ENCODE measurements at regions not wholly inside any gene's neighbourhood (a gene's known extent, or its start where the extent isn't known, plus 50 kb on each side); places are given as distances from the start of the nearest gene placed in this dataset.
A peak's percentile ranks its signal among the peaks of the same experiment; 100 is the strongest.

GRCh38 chr9:82590845-82591244 is 472.1 kb downstream of the RASEF start:
- no peaks in the 10 kb centered on the region for H3K4me1 ChIP-seq (ENCODE audit: insufficient read depth, low read length)
- no peaks in the 10 kb centered on the region for H3K9me3 ChIP-seq (ENCODE audit: low read length)
- H3K36me3 ChIP-seq (ENCODE audit: low read depth, low read length), result no peaks in the 10 kb centered on the region
- no peak for ATAC-seq
- no peak overlapping the region for H3K4me2 ChIP-seq (ENCODE audit: low read length)
- H3K27ac ChIP-seq (ENCODE audit: low read length), result no peak overlapping the region
- DNase-seq, result no peak
- intact Hi-C loops (cut with micrococcal nuclease), result no loop called here
- H3K27me3 ChIP-seq (ENCODE audit: low read length), result no peaks in the 10 kb centered on the region
- no peak overlapping the region for H2AFZ ChIP-seq (ENCODE audit: low read length)
- TF ChIP-seq EZH2phosphoT487 (IDR thresholded peaks at IDR 0.05; ENCODE audit: borderline replicate concordance, low read length), result no peak
- TF ChIP-seq, protein P1, sequence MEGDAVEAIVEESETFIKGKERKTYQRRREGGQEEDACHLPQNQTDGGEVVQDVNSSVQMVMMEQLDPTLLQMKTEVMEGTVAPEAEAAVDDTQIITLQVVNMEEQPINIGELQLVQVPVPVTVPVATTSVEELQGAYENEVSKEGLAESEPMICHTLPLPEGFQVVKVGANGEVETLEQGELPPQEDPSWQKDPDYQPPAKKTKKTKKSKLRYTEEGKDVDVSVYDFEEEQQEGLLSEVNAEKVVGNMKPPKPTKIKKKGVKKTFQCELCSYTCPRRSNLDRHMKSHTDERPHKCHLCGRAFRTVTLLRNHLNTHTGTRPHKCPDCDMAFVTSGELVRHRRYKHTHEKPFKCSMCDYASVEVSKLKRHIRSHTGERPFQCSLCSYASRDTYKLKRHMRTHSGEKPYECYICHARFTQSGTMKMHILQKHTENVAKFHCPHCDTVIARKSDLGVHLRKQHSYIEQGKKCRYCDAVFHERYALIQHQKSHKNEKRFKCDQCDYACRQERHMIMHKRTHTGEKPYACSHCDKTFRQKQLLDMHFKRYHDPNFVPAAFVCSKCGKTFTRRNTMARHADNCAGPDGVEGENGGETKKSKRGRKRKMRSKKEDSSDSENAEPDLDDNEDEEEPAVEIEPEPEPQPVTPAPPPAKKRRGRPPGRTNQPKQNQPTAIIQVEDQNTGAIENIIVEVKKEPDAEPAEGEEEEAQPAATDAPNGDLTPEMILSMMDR (conservative IDR thresholded peaks at IDR 0.05; ENCODE audit: low read depth, low read length), result no peak
- TF ChIP-seq EZH2 (IDR thresholded peaks at IDR 0.05; ENCODE audit: low read length, unreplicated experiment), result no peak
- H3F3A ChIP-seq (ENCODE audit: low read length, unreplicated experiment), result no peaks in the 10 kb centered on the region
- no peaks in the 10 kb centered on the region for H3K9me2 ChIP-seq (replicated peaks; ENCODE audit: low read length)
- ChIA-PET POLR2A (ENCODE audit: unreplicated experiment) (no interaction called here), CTCF (no interaction called here)
- no peaks in the 10 kb centered on the region for H4K20me1 ChIP-seq (ENCODE audit: low read length)
- BruUV-seq (replicated peaks), result no TSS peak
- H3K9ac ChIP-seq (ENCODE audit: low read length), result no peak overlapping the region
- H3K4me3 ChIP-seq (ENCODE audit: low read length), result no peak overlapping the region
- H3K79me2 ChIP-seq (ENCODE audit: low read length), result no peaks in the 10 kb centered on the region

GRCh38 chr9:82593501-82593900 is 469.4 kb downstream of the RASEF start:
- BruUV-seq (replicated peaks), result no TSS peak
- Histone ChIP-seq H3K79me2 (ENCODE audit: low read length) (no peaks in the 10 kb centered on the region), H3K4me3 (ENCODE audit: low read length) (no peak overlapping the region), H3K9ac (ENCODE audit: low read length) (no peak overlapping the region), H2AFZ (ENCODE audit: low read length) (no peak overlapping the region), H3K27me3 (ENCODE audit: low read length) (no peaks in the 10 kb centered on the region), H3K4me2 (ENCODE audit: low read length) (no peak overlapping the region), H3F3A (ENCODE audit: low read length, unreplicated experiment) (no peaks in the 10 kb centered on the region), H3K36me3 (ENCODE audit: low read depth, low read length) (no peaks in the 10 kb centered on the region), H3K4me1 (ENCODE audit: insufficient read depth, low read length) (peaks cover 12% of the 10 kb centered on the region; the same call in 1 of the 2 replicates), H3K9me2 (replicated peaks; ENCODE audit: low read length) (no peaks in the 10 kb centered on the region), H3K27ac (ENCODE audit: low read length) (no peak overlapping the region), H3K9me3 (ENCODE audit: low read length) (no peaks in the 10 kb centered on the region), H4K20me1 (ENCODE audit: low read length) (no peaks in the 10 kb centered on the region)
- TF ChIP-seq, protein P1 (conservative IDR thresholded peaks at IDR 0.05; ENCODE audit: low read depth, low read length), result no peak
- TF ChIP-seq EZH2phosphoT487 (IDR thresholded peaks at IDR 0.05; ENCODE audit: borderline replicate concordance, low read length), result no peak
- TF ChIP-seq EZH2 (IDR thresholded peaks at IDR 0.05; ENCODE audit: low read length, unreplicated experiment), result no peak
- intact Hi-C loops (cut with micrococcal nuclease), result no loop called here
- DNase-seq (no peak), ATAC-seq (no peak)
- ChIA-PET POLR2A (ENCODE audit: unreplicated experiment) (no interaction called here), CTCF (no interaction called here)

DNA sequence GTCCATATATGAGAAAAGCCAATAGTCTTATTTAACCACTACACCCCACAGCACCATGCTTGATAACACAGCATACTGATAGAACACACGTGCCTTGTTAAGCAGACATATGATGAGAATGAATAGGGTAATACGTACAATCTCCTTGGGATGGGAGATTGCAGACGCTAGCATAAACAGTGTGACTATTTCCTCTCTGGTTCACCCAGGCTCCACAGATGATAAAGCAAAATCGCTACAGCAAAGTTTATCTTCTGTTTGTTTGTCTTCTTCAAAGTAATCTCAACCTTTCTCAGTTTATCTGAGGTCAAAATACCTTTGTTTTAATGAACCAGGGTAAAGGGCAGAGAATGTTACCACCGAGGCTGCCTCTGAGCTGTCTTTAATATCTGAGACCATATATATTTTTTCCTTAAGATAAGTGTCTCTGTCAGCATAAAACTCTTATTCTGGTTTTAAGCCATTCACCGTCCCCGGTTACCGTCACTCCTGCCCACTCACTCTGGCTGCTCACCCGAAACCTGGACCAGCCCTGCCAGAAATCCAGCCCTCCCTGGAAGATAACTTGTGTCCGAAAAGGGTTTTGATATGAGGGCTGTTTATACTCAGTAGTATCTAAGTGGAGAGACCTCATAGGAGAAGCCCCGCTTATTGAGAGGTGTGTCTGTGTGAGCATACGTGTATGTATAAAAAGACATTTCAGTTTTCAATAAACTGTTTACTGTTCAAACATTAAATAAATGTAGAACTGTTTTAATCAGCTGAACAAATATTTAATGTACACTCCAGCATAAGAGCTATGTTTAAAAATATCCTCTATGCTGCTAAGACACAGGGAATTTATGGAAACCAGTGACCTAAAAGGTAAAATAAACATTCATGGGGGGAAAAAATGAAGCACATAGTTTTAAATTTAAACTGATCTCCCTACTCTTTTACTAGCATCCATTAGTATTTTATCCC is 465.4 kb downstream of the RASEF start:
- ATAC-seq (no peak), DNase-seq (no peak)
- no peak overlapping the region for H3K9ac ChIP-seq (ENCODE audit: low read length)
- peak overlapping the region; percentile 24; the same call in 1 of the 2 replicates for H2AFZ ChIP-seq (ENCODE audit: low read length)
- BruUV-seq (replicated peaks), result no TSS peak
- no peaks in the 10 kb centered on the region for H3K9me3 ChIP-seq (ENCODE audit: low read length)
- H3K9me2 ChIP-seq (replicated peaks; ENCODE audit: low read length), result no peaks in the 10 kb centered on the region
- no peaks in the 10 kb centered on the region for H3K36me3 ChIP-seq (ENCODE audit: low read depth, low read length)
- intact Hi-C loops (cut with micrococcal nuclease), result no loop called here
- H3K79me2 ChIP-seq (ENCODE audit: low read length), result no peaks in the 10 kb centered on the region
- H4K20me1 ChIP-seq (ENCODE audit: low read length), result no peaks in the 10 kb centered on the region
- POLR2A ChIA-PET (ENCODE audit: unreplicated experiment), result no interaction called here
- no peaks in the 10 kb centered on the region for H3K27me3 ChIP-seq (ENCODE audit: low read length)
- CTCF ChIA-PET, result no interaction called here
- TF ChIP-seq, protein P1 (conservative IDR thresholded peaks at IDR 0.05; ENCODE audit: low read depth, low read length), result no peak
- TF ChIP-seq EZH2phosphoT487 (IDR thresholded peaks at IDR 0.05; ENCODE audit: borderline replicate concordance, low read length), result no peak
- no peak for TF ChIP-seq EZH2 (IDR thresholded peaks at IDR 0.05; ENCODE audit: low read length, unreplicated experiment)
- no peak overlapping the region for H3K27ac ChIP-seq (ENCODE audit: low read length)
- peak overlapping the region; percentile 39; the same call in 1 of the 2 replicates for H3K4me2 ChIP-seq (ENCODE audit: low read length)
- no peak overlapping the region; the same call in 1 of the 2 replicates for H3K4me3 ChIP-seq (ENCODE audit: low read length)
- H3K4me1 ChIP-seq (ENCODE audit: insufficient read depth, low read length), result peaks cover 12% of the 10 kb centered on the region; the same call in 1 of the 2 replicates
- H3F3A ChIP-seq (ENCODE audit: low read length, unreplicated experiment), result no peaks in the 10 kb centered on the region

Data from PC-3 (cell line).